ENCODE measurements at regions not wholly inside any gene's neighbourhood (a gene's known extent, or its start where the extent isn't known, plus 50 kb on each side); places are given as distances from the start of the nearest gene placed in this dataset.
"Not testable (repeated sequence)": the region's sequence is repeated elsewhere in the genome, so short reads cannot be mapped to it uniquely, and the experiment has no call there.

DNA sequence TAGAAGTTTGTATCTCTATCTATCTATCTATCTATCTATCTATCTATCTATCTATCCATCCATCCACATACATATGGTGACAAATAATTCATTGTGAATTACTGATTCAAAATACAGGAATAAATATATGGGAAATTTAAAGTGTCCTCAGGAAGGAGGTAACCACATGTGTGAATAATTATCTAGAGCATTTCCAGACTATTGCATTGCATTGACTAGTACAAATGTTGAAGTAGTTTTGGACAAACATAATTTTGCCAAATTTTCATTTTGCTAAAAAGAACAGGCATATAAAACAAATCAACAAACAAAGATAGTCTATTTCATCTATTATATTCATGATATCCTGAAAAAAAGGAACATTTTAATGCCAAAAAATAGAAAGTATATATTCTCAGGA is 192.7 kb downstream of the UTRN start:
- Mint-ChIP-seq H3K9me3 (no peaks in the 10 kb centered on the region), H3K27me3 (no peaks in the 10 kb centered on the region), H3K36me3 (ENCODE audit: low read depth) (peaks cover 29% of the 10 kb centered on the region), H3K4me3 (no peak overlapping the region), H3K4me1 (ENCODE audit: low read depth) (peaks cover under 1% of the 10 kb centered on the region), H3K27ac (no peak overlapping the region)

DNA sequence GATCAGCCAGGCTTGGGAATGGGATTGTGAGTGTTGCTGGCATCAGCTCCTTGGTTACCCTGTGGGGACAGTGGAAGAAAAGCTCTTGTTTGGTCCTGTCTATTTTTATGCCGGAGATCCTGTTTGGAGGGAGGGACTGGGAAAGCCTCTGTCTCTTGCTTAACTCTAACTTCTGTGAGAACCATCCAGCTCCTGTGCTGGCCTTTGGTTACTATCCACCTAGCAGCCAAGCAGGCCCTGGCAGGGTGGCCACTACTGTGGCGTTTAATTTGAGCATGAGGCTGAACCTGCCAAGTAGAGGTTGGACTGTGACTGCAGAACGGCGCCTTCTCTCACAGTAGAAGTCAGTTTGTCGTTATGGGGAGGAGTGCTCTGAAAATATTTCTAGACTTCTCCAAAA is 193.3 kb downstream of the UTRN start:
- Mint-ChIP-seq H3K36me3 (ENCODE audit: low read depth) (peaks cover 33% of the 10 kb centered on the region), H3K27me3 (no peaks in the 10 kb centered on the region), H3K4me3 (no peak overlapping the region), H3K9me3 (no peaks in the 10 kb centered on the region), H3K4me1 (ENCODE audit: low read depth) (peaks cover 5% of the 10 kb centered on the region), H3K27ac (peak overlapping the region; percentile 68)

DNA sequence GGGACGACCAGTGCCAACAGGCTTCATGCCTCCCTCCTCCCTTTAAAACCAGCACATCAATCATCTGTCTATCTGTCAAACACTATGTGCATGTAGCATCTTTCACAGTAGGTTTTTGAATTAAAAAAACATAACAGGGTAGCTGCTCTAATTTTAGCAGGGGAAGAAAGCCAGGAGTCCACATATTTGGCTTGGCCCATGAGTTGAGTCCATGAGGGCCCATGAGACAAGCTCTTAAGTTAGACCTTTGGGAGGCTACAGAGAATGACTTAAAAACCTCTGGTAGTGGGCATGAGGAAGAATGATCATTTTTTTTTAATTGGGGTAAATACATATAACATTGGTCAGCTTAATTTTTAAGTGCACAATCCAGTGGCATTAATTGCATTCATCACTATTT is 194.9 kb downstream of the UTRN start:
- Mint-ChIP-seq H3K27me3 (no peaks in the 10 kb centered on the region), H3K9me3 (no peaks in the 10 kb centered on the region), H3K36me3 (ENCODE audit: low read depth) (peaks cover 31% of the 10 kb centered on the region), H3K4me1 (ENCODE audit: low read depth) (peaks cover 5% of the 10 kb centered on the region), H3K4me3 (no peak overlapping the region), H3K27ac (no peak overlapping the region)

DNA sequence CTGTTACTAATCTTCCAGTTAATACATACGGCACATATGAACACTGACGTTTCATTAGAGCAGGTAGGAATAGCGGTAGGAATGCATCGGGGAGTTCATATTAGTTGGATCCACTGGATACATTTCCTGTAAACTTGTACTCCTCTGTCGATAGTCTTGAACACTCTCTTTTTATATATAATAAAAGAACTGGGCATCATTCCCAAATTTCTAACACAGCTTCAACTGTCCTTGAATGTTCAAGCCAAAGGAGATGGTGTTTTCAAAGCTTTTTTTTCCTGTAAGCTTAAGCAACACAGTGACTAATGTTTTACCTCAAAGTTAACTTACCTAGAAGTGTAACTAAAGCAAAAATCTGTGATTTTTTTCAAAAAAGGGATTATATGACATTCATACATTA is 195.3 kb downstream of the UTRN start:
- Mint-ChIP-seq H3K36me3 (ENCODE audit: low read depth) (peaks cover 31% of the 10 kb centered on the region), H3K4me1 (ENCODE audit: low read depth) (peaks cover 5% of the 10 kb centered on the region), H3K9me3 (no peaks in the 10 kb centered on the region), H3K27me3 (no peaks in the 10 kb centered on the region), H3K27ac (no peak overlapping the region), H3K4me3 (no peak overlapping the region)

DNA sequence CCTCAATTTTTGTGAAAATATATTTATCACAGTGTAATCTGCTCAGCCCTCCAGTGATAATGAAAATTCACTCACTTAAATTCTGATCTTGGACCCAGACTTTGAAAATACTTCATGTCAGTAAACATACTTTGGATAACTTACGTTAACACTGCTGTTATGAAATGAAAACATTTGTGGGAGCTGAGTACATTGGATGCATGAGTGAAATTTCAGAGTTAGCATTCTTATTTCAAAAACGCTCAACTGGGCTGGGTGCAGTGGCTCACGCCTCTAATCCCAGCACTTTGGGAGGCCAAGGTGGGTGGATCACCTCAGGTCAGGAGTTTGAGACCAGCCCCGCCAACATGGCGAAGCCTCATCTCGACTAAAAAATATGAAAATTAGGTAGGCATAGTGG is 196.4 kb downstream of the UTRN start:
- Mint-ChIP-seq H3K9me3 (no peaks in the 10 kb centered on the region), H3K36me3 (ENCODE audit: low read depth) (peaks cover 32% of the 10 kb centered on the region), H3K4me3 (no peak overlapping the region), H3K4me1 (ENCODE audit: low read depth) (peaks cover 5% of the 10 kb centered on the region), H3K27ac (no peak overlapping the region), H3K27me3 (no peaks in the 10 kb centered on the region)

DNA sequence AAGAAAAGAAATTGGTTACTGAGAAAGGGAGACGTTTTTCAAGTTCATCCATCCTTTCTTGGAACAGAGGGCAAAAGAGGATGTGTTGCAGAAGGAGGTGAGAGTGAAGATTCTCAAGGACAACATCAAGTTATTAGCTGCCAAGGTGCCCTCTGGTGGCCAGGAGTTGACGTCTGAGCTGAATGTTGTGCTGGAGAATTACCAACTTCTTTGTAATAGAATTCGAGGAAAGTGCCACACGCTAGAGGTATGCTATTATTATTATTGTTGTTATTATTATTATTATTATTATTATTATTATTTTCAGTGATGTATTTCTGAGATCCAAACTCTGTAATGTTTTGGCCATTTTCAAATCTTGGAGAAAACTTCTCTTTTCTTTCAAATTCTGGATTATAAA is 197.0 kb downstream of the UTRN start:
- peaks cover 32% of the 10 kb centered on the region for H3K36me3 Mint-ChIP-seq (ENCODE audit: low read depth)

DNA sequence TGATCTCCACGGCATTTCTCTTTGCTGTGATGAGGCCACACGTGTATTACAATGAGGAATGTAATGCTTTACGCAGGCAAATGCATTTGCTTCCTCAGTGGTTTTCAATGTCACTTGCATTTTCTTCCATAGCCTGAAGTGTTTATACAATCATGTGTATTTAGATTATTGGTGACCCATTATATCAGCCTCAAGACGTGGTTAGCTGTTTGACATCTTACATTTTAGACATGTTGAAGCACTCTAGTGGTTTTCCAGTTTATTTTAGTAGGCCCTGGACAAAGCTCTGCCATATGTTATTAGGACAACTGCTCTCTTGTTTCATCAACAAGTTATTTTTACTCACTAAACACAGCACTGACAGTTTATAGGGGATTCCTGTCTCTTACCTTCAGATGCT is 200.4 kb downstream of the UTRN start:
- Mint-ChIP-seq H3K4me3 (no peak overlapping the region), H3K27ac (no peak overlapping the region), H3K4me1 (ENCODE audit: low read depth) (peaks cover 5% of the 10 kb centered on the region), H3K36me3 (ENCODE audit: low read depth) (peaks cover 31% of the 10 kb centered on the region), H3K9me3 (no peaks in the 10 kb centered on the region), H3K27me3 (no peaks in the 10 kb centered on the region)

More for the DNA sequence above, 197.0 kb downstream of the UTRN start:
- Mint-ChIP-seq H3K4me1 (ENCODE audit: low read depth) (peaks cover 5% of the 10 kb centered on the region), H3K4me3 (no peak overlapping the region), H3K27ac (no peak overlapping the region), H3K9me3 (no peaks in the 10 kb centered on the region), H3K27me3 (no peaks in the 10 kb centered on the region)

DNA sequence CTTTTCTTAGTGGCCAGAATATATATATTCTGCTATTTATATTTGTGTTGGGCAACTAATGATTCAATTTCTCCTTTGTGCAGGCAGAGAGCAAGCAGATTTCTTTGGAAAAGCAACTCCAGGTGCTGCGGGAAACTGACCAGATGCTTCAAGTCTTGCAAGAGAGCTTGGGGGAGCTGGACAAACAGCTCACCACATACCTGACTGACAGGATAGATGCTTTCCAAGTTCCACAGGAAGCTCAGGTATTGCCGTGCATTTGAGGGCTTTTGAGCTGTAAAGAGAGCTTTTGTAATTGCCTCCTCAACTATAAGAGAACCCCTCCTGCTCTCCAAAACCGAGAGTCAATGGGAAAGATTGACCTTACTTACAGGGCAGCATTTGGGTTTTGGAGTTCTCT is 203.5 kb downstream of the UTRN start:
- H3K4me1 Mint-ChIP-seq (ENCODE audit: low read depth) = no peaks in the 10 kb centered on the region
- H3K27me3 Mint-ChIP-seq = no peaks in the 10 kb centered on the region
- peaks cover 36% of the 10 kb centered on the region for H3K36me3 Mint-ChIP-seq (ENCODE audit: low read depth)
- H3K9me3 Mint-ChIP-seq = no peaks in the 10 kb centered on the region
- no peak overlapping the region for H3K4me3 Mint-ChIP-seq
- no peak overlapping the region for H3K27ac Mint-ChIP-seq

DNA sequence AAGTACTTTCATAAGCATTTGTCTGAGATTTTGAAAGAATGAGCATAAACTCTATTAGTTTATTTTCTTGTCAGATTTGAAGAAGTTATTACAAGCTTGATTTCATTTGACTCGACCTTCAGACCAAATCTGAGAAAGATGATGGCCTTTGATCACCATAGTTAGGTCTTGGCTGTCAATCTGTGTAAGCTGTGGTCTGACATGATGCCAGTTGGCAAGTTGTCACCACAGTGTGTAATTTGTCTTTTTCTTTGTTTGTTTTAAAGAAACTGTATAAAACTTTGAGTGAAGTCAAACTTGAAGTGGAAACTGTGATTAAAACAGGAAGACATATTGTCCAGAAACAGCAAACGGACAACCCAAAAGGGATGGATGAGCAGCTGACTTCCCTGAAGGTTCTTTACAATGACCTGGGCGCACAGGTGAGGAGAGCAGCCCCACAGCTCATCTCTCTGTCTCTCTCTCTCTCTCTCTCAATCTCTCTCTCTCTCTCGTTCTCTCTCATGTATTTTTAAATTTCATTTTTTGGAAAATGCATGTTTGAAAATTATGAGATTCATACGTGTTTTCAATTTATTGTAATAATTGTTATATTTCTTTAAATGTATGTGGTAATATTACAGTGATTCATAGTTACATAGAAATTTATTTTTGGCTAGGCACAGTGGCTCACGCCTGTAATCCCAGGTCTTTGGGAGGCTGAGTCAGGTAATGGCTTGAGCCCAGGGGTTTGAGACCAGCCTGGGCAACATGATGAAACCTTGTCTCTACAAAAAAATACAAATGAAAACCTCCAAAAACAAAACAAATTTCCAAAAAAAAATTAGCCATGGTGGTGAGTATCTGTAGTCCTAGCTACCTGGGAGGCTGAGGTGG is 208.1 kb downstream of the UTRN start:
- no peak overlapping the region for H3K4me3 Mint-ChIP-seq
- no peaks in the 10 kb centered on the region for H3K9me3 Mint-ChIP-seq
- no peaks in the 10 kb centered on the region for H3K27me3 Mint-ChIP-seq
- H3K36me3 Mint-ChIP-seq (ENCODE audit: low read depth) = peaks cover 46% of the 10 kb centered on the region
- H3K27ac Mint-ChIP-seq = no peak overlapping the region
- peaks cover 11% of the 10 kb centered on the region for H3K4me1 Mint-ChIP-seq (ENCODE audit: low read depth)

DNA sequence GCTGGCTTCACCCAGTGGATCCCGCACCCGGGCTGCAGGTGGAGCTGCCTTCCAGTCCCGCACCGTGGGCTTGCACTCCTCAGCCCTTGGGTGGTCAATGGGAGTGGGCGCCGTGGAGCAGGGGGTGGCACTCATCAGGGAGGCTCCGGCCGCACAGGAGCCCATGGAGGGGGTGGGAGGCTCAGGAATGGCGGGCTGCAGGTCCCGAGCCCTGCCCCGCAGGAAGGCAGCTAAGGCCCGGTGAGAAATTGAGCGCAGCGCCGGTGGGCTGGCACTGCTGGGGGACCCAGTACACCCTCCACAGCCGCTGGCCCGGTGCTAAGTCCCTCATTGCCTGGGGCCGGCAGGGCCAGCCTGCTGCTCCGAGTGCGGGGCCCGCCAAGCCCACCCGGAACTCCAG is 209.9 kb downstream of the UTRN start:
- H3K27ac Mint-ChIP-seq, H3K9me3 Mint-ChIP-seq, H3K4me3 Mint-ChIP-seq, H3K27me3 Mint-ChIP-seq: not testable (repeated sequence)
- peaks cover 14% of the 10 kb centered on the region for H3K4me1 Mint-ChIP-seq (ENCODE audit: low read depth)
- peaks cover 53% of the 10 kb centered on the region for H3K36me3 Mint-ChIP-seq (ENCODE audit: low read depth)

DNA sequence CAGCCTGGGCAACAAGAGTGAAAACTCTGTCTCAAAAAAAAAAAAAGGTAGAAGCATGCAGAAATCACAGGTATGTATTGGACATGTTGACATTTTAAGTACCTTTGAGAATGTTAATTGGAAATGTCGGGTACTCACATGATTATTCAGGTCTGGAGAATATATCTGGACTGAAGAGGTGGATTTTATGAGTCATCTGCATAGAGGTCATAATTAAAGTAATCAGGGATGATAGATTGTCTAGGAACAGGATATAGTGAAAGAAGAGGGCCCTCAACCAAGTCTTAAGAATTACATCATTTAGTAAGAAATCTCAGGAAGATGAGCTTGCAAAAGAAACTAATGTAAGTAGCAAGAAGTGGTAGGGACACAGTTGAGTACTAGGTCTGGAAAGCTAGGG is 212.5 kb downstream of the UTRN start:
- H3K36me3 Mint-ChIP-seq (ENCODE audit: low read depth) = peaks cover 47% of the 10 kb centered on the region
- no peak overlapping the region for H3K4me3 Mint-ChIP-seq
- H3K27ac Mint-ChIP-seq = no peak overlapping the region
- no peaks in the 10 kb centered on the region for H3K27me3 Mint-ChIP-seq
- H3K9me3 Mint-ChIP-seq = no peaks in the 10 kb centered on the region
- peaks cover 21% of the 10 kb centered on the region for H3K4me1 Mint-ChIP-seq (ENCODE audit: low read depth)

DNA sequence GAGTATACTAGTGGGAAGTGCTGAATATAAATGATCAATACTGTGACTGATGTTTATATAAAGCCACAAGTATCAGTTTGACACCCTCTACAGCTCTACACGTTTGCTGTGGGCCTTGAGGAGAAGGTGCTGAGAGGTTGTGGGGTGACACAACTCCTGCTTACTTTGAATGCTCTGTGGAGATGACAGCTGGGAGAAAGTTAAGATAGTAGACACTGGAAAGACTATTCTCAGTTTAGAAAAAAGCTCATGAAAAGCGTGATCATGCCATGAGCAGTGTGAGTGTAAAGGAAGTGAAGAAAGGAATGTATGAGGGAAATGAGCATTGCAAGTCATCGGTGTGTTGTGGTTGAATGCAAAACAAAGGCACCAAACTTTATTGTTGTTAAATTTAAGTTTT is 215.8 kb downstream of the UTRN start:
- no peak overlapping the region for H3K27ac Mint-ChIP-seq
- no peaks in the 10 kb centered on the region for H3K27me3 Mint-ChIP-seq
- H3K4me3 Mint-ChIP-seq = no peak overlapping the region
- H3K9me3 Mint-ChIP-seq = peaks cover 9% of the 10 kb centered on the region
- peaks cover 72% of the 10 kb centered on the region for H3K36me3 Mint-ChIP-seq (ENCODE audit: low read depth)
- H3K4me1 Mint-ChIP-seq (ENCODE audit: low read depth) = peaks cover 21% of the 10 kb centered on the region

DNA sequence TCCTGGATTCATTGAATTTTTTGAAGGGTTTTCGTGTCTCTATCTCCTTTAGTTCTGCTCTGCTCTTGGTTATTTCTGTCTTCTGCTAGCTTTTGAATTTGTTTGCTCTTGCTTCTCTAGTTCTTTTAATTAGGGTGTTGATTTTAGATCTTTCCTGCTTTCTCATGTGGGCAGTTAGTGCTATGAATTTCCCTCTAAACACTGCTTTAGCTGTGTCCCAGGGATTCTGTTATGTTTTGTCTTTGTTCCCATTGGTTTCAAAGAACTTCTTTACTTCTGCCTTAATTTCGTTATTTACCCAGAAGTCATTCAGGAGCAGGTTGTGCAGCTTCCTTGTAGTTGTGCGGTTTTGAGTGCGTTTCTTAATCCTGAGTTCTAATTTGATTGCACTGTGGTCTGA is 220.1 kb downstream of the UTRN start:
- H3K4me1 Mint-ChIP-seq (ENCODE audit: low read depth); H3K27me3 Mint-ChIP-seq; H3K4me3 Mint-ChIP-seq; H3K27ac Mint-ChIP-seq: not testable (repeated sequence)
- H3K36me3 Mint-ChIP-seq (ENCODE audit: low read depth) = peaks cover 66% of the 10 kb centered on the region
- H3K9me3 Mint-ChIP-seq = peaks cover 12% of the 10 kb centered on the region

DNA sequence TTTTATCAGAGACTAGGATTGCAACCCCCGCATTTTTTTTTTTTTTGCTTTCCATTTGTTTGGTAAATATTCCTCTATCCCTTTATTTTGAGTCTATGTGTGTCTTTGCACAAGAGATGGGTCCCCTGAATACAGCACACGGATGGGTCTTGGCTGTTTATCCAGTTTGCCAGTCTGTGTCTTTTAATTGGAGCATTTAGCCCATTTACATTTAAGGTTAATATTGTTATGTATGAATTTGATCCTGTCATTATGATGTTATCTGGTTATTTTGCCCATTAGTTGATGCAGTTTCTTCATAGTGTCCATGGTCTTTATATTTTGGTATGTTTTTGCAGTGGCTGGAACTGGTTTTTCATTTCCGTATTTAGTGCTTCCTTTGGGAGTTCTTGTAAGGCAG is 220.9 kb downstream of the UTRN start:
- H3K27me3 Mint-ChIP-seq; H3K4me1 Mint-ChIP-seq (ENCODE audit: low read depth); H3K4me3 Mint-ChIP-seq: not testable (repeated sequence)
- peak overlapping the region; percentile 15 for H3K27ac Mint-ChIP-seq
- peaks cover 61% of the 10 kb centered on the region for H3K36me3 Mint-ChIP-seq (ENCODE audit: low read depth)
- H3K9me3 Mint-ChIP-seq = peaks cover 12% of the 10 kb centered on the region

DNA sequence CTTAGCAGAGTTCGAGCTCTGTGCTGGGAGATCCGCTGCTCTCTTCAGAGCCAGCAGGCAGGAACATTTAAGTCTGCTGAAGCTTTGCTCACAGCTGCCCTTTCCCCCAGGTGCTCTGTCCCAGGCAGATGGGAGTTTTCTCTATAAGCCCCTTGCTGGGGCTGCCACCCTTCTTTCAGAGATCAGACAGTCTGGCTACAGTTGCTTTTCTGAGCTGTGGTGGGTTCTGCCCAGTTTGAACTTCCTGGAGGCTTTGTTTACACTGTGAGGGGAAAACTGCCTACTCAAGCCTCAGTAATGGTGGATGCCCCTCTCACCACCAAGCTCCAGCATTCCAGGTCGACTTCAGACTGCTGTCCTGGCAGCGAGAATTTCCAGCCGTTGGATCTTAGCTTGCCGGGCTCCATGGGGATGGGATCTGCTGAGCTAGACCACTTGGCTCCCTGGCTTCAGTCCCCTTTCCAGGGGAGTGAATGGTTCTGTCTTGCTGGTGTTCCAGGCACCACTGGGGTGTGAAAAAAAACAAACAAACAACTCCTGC is 222.7 kb downstream of the UTRN start:
- peaks cover 54% of the 10 kb centered on the region for H3K36me3 Mint-ChIP-seq (ENCODE audit: low read depth)
- H3K27me3 Mint-ChIP-seq; H3K4me1 Mint-ChIP-seq (ENCODE audit: low read depth); H3K27ac Mint-ChIP-seq; H3K4me3 Mint-ChIP-seq: not testable (repeated sequence)
- peaks cover 12% of the 10 kb centered on the region for H3K9me3 Mint-ChIP-seq

DNA sequence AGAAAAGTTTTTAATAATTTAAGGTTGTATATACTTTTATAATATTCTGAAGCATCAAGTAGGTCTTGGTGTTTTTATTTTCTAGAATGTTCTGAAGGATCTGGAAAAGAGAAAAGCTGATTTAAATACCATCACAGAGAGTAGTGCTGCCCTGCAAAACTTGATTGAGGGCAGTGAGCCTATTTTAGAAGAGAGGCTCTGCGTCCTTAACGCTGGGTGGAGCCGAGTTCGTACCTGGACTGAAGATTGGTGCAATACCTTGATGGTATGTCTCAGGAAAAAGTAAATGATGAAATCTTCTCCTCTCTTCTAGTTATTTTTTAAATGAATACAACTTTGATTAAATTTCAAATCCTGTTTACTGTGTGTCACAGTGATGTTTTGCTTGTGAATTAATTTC is 225.7 kb downstream of the UTRN start:
- Mint-ChIP-seq H3K36me3 (ENCODE audit: low read depth) (peaks cover 38% of the 10 kb centered on the region), H3K27me3 (no peaks in the 10 kb centered on the region), H3K9me3 (peaks cover 3% of the 10 kb centered on the region), H3K4me3 (no peak overlapping the region), H3K27ac (no peak overlapping the region), H3K4me1 (ENCODE audit: low read depth) (no peaks in the 10 kb centered on the region)
